ENCODE measurements at regions not wholly inside any gene's neighbourhood (a gene's known extent, or its start where the extent isn't known, plus 50 kb on each side); places are given as distances from the start of the nearest gene placed in this dataset.

GRCh38 chr6:67768972-67769371 is 866.1 kb upstream of the ADGRB3 start:
- no peak for TF ChIP-seq CTCF (IDR thresholded peaks at IDR 0.05)
- TF ChIP-seq POLR2A (IDR thresholded peaks at IDR 0.05), result no peak
